ENCODE measurements at regions not wholly inside any gene's neighbourhood (a gene's known extent, or its start where the extent isn't known, plus 50 kb on each side); places are given as distances from the start of the nearest gene placed in this dataset.

GRCh38 chr2:14552818-14553217 lies 79.7 kb upstream of the LRATD1 start (continued):
- TF ChIP-seq CREB1 (CRISPR knock-in tag; IDR thresholded peaks at IDR 0.05; ENCODE audit: low read depth) (no peak), EZH2phosphoT487 (IDR thresholded peaks at IDR 0.05; ENCODE audit: unreplicated experiment) (no peak), ZNF331 (CRISPR knock-in tag; IDR thresholded peaks at IDR 0.05; ENCODE audit: low read depth) (no peak), POLR2AphosphoS5 (IDR thresholded peaks at IDR 0.05; ENCODE audit: low read depth) (no peak), EZH2 (IDR thresholded peaks at IDR 0.05; ENCODE audit: low read depth, unreplicated experiment) (no peak), STAT1 (IDR thresholded peaks at IDR 0.05; ENCODE audit: unreplicated experiment) (no peak), CTCF (conservative IDR thresholded peaks at IDR 0.05; ENCODE audit: low read depth in 2 of 2) (no peak)
- TF ChIP-seq, protein P1, sequence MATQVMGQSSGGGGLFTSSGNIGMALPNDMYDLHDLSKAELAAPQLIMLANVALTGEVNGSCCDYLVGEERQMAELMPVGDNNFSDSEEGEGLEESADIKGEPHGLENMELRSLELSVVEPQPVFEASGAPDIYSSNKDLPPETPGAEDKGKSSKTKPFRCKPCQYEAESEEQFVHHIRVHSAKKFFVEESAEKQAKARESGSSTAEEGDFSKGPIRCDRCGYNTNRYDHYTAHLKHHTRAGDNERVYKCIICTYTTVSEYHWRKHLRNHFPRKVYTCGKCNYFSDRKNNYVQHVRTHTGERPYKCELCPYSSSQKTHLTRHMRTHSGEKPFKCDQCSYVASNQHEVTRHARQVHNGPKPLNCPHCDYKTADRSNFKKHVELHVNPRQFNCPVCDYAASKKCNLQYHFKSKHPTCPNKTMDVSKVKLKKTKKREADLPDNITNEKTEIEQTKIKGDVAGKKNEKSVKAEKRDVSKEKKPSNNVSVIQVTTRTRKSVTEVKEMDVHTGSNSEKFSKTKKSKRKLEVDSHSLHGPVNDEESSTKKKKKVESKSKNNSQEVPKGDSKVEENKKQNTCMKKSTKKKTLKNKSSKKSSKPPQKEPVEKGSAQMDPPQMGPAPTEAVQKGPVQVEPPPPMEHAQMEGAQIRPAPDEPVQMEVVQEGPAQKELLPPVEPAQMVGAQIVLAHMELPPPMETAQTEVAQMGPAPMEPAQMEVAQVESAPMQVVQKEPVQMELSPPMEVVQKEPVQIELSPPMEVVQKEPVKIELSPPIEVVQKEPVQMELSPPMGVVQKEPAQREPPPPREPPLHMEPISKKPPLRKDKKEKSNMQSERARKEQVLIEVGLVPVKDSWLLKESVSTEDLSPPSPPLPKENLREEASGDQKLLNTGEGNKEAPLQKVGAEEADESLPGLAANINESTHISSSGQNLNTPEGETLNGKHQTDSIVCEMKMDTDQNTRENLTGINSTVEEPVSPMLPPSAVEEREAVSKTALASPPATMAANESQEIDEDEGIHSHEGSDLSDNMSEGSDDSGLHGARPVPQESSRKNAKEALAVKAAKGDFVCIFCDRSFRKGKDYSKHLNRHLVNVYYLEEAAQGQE (IDR thresholded peaks at IDR 0.05; ENCODE audit: unreplicated experiment) = no peak
- TF ChIP-seq, protein P2, sequence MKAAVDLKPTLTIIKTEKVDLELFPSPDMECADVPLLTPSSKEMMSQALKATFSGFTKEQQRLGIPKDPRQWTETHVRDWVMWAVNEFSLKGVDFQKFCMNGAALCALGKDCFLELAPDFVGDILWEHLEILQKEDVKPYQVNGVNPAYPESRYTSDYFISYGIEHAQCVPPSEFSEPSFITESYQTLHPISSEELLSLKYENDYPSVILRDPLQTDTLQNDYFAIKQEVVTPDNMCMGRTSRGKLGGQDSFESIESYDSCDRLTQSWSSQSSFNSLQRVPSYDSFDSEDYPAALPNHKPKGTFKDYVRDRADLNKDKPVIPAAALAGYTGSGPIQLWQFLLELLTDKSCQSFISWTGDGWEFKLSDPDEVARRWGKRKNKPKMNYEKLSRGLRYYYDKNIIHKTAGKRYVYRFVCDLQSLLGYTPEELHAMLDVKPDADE (IDR thresholded peaks at IDR 0.05) = no peak

DNA sequence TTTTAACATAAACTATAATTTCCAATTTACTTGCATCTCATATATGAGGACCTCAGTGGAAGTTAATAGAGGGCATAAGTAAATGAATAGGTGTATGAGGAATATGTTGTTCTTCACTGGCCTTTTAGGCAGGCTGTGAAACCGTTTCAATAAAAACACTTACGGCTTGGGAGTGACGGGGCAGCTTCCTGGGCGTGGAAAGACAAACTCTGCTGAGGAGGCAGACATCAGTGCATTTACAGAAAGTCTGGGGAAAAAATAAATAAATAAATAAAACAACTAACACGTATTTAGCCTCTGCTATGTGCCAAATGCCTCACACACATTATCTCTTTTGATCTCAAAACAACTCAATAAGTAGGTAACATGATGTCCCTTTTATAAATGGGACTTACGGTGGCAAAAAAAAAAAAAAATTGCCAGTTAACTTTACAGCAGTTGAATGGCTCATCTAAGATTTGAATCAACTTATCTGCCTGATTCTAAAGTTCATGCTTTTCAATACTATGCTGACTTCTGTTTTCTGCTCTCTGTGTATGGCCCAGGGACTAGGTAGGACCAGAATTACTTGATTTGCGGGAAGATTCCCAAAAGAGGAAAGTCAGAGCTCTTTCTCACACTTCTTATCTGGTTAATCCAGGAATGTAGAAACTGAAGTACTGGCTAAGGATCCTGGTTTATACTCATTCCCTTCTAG lies 77.5 kb upstream of the LRATD1 start:
- Histone ChIP-seq H3K36me3 (ENCODE audit: insufficient read depth) (no peaks in the 10 kb centered on the region), H3K4me2 (no peak overlapping the region), H3K27me3 (ENCODE audit: insufficient read depth) (no peaks in the 10 kb centered on the region), H4K20me1 (replicated peaks; ENCODE audit: insufficient read depth) (no peaks in the 10 kb centered on the region), H2AFZ (no peak overlapping the region), H3K79me2 (replicated peaks; ENCODE audit: insufficient read depth) (no peaks in the 10 kb centered on the region), H3K4me3 (no peak overlapping the region), H3K9me2 (ENCODE audit: insufficient read depth) (no peaks in the 10 kb centered on the region), H3K27ac (ENCODE audit: low read depth) (no peak overlapping the region), H3F3A (replicated peaks; ENCODE audit: low read depth) (no peaks in the 10 kb centered on the region), H3K4me1 (ENCODE audit: insufficient read depth) (no peaks in the 10 kb centered on the region)
- no peak for DNase-seq (ENCODE audit: low spot score)
- Mint-ChIP-seq H3K36me3 (ENCODE audit: low read depth) (no peaks in the 10 kb centered on the region), H3K27me3 (ENCODE audit: insufficient read depth, low read depth, poor library complexity) (peaks cover 2% of the 10 kb centered on the region), H3K4me3 (no peak overlapping the region), H3K4me1 (no peaks in the 10 kb centered on the region), H3K27ac (no peak overlapping the region), H3K9me3 (no peaks in the 10 kb centered on the region)
- no peak for ATAC-seq
- TF ChIP-seq CREB1 (CRISPR knock-in tag; IDR thresholded peaks at IDR 0.05; ENCODE audit: low read depth) (no peak), NANOG (IDR thresholded peaks at IDR 0.05; ENCODE audit: borderline replicate concordance) (no peak), POLR2AphosphoS5 (IDR thresholded peaks at IDR 0.05; ENCODE audit: low read depth) (no peak), STAT1 (IDR thresholded peaks at IDR 0.05; ENCODE audit: unreplicated experiment) (no peak)
- TF ChIP-seq, protein P2 (IDR thresholded peaks at IDR 0.05) = no peak
